Activated CD8-positive, alpha-beta T cell treated with anti-CD3 and anti-CD28 coated beads for 36 hours (primary cell): ENCODE measurements at regions not wholly inside any gene's neighbourhood (a gene's known extent, or its start where the extent isn't known, plus 50 kb on each side); places are given as distances from the start of the nearest gene placed in this dataset.

ENCODE experiments used
- ATAC-seq: fragments of 200-7000 bp; cut with Tn5 transposase; one replicate; pipeline ENCODE4 v1.10.0; 2021; ENCODE audit warnings: mild to moderate bottlenecking, moderate library complexity
- CTCF ChIA-PET: fragments of 350-600 bp; sonication (Branson Sonifier 250); formaldehyde crosslinking; loops from one replicate; lab custom pipeline; 2021; ENCODE audit warnings: antibody characterized with exemption; lab: Charles Lee
- POLR2A ChIA-PET: fragments of 350-600 bp; sonication (Branson Sonifier 250); formaldehyde crosslinking; loops from one replicate; lab custom pipeline; 2021; ENCODE audit warnings: antibody characterized with exemption; lab: Charles Lee
- DNase-seq: peaks from one replicate; pipeline ENCODE4 v3.0.0-alpha.2; 2020
- H3K27ac Mint-ChIP-seq: one replicate; pipeline ENCODE4 v1.8.0; 2021; ENCODE audit warnings: mild to moderate bottlenecking, mixed read lengths
- H3K27me3 Mint-ChIP-seq: one replicate; pipeline ENCODE4 v1.8.0; 2021; ENCODE audit warnings: mixed read lengths
- H3K36me3 Mint-ChIP-seq: one replicate; pipeline ENCODE4 v1.8.0; 2021; ENCODE audit warnings: low read depth, mixed read lengths
- H3K4me1 Mint-ChIP-seq: one replicate; pipeline ENCODE4 v1.8.0; 2021; ENCODE audit warnings: low read depth, mixed read lengths
- H3K4me3 Mint-ChIP-seq: one replicate; pipeline ENCODE4 v1.8.0; 2021; ENCODE audit warnings: mild to moderate bottlenecking, moderate library complexity, mixed read lengths
- H3K9me3 Mint-ChIP-seq: one replicate; pipeline ENCODE4 v1.8.0; 2021; ENCODE audit warnings: mixed read lengths
- intact Hi-C: fragments of 100-400 bp; cut with micrococcal nuclease; formaldehyde crosslinking; loops from one replicate; pipeline ENCODE4 v1.10.0; 2022
- TF ChIP-seq, protein P1 (sequence below): fragments of 200-600 bp; IDR thresholded peaks from one replicate; pipeline ENCODE4 v1.8.0; 2022; ENCODE audit warnings: antibody characterized with exemption, mild to moderate bottlenecking

- Mint-ChIP-seq H3K36me3 (no peaks in the 10 kb centered on the region), H3K9me3 (no peaks in the 10 kb centered on the region), H3K27ac (no peak overlapping the region), H3K4me1 (peaks cover 2% of the 10 kb centered on the region), H3K4me3 (no peak overlapping the region), H3K27me3 (peaks cover 25% of the 10 kb centered on the region)
- TF ChIP-seq, protein P1, sequence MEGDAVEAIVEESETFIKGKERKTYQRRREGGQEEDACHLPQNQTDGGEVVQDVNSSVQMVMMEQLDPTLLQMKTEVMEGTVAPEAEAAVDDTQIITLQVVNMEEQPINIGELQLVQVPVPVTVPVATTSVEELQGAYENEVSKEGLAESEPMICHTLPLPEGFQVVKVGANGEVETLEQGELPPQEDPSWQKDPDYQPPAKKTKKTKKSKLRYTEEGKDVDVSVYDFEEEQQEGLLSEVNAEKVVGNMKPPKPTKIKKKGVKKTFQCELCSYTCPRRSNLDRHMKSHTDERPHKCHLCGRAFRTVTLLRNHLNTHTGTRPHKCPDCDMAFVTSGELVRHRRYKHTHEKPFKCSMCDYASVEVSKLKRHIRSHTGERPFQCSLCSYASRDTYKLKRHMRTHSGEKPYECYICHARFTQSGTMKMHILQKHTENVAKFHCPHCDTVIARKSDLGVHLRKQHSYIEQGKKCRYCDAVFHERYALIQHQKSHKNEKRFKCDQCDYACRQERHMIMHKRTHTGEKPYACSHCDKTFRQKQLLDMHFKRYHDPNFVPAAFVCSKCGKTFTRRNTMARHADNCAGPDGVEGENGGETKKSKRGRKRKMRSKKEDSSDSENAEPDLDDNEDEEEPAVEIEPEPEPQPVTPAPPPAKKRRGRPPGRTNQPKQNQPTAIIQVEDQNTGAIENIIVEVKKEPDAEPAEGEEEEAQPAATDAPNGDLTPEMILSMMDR: no peak
- DNase-seq (no peak), ATAC-seq (no peak)
- ChIA-PET POLR2A (no interaction called here), CTCF (no interaction called here)
- intact Hi-C loops: no loop called here
These were observed 513.0 kb downstream of the GALR1 start for GRCh38 chr18:77762642-77763041.

DNA sequence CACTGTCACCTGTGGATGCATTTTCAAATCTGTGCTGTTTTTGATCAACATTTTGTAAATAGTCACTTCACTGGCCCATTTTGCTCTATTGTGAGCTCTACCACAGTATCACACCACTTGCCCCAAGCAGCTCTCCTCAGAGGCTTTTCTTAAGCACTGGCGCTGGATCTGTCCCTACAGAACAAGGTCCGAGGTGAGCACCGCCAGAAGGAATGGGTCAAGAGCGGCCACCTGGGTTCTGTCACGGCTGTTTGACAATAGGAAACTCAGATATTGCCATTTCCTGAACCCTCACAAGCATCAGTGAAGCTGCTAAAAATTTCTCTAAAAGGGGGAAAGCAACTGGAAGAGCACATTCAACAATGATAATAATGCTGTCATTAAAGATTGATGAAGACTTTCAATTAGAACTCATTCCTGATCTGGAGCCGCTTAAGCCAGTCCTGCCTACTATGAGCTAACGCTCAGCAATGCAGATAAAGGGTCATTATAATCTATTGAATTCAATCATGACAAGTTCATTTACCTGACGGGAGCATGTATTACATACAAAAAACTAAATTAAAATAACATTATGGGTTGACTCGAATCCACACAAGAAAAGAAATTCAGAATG, 514.0 kb downstream of the GALR1 start:
- TF ChIP-seq, protein P1: no peak
- CTCF ChIA-PET: no interaction called here
- no peaks in the 10 kb centered on the region for H3K36me3 Mint-ChIP-seq
- H3K9me3 Mint-ChIP-seq: no peaks in the 10 kb centered on the region
- intact Hi-C loops: no loop called here
- POLR2A ChIA-PET: no interaction called here
- peaks cover 2% of the 10 kb centered on the region for H3K4me1 Mint-ChIP-seq
- H3K27me3 Mint-ChIP-seq: peaks cover 25% of the 10 kb centered on the region
- ATAC-seq (no peak), DNase-seq (no peak)
- no peak overlapping the region for H3K27ac Mint-ChIP-seq
- H3K4me3 Mint-ChIP-seq: no peak overlapping the region

- Mint-ChIP-seq H3K27ac (no peak overlapping the region), H3K27me3 (peaks cover 21% of the 10 kb centered on the region), H3K36me3 (no peaks in the 10 kb centered on the region), H3K4me1 (peaks cover 2% of the 10 kb centered on the region), H3K4me3 (no peak overlapping the region), H3K9me3 (no peaks in the 10 kb centered on the region)
- POLR2A ChIA-PET: no interaction called here
- intact Hi-C loops: no loop called here
- CTCF ChIA-PET: no interaction called here
- DNase-seq: peak; percentile 32
- TF ChIP-seq, protein P1: peak; percentile 27
- no peak for ATAC-seq
These were observed 515.8 kb downstream of the GALR1 start for GRCh38 chr18:77765468-77765867.

GRCh38 chr18:77766421-77766820, 516.8 kb downstream of the GALR1 start:
- Mint-ChIP-seq H3K4me3 (no peak overlapping the region), H3K36me3 (no peaks in the 10 kb centered on the region), H3K4me1 (peaks cover 2% of the 10 kb centered on the region), H3K27ac (no peak overlapping the region), H3K9me3 (no peaks in the 10 kb centered on the region), H3K27me3 (peaks cover 14% of the 10 kb centered on the region)
- CTCF ChIA-PET: no interaction called here
- TF ChIP-seq, protein P1: no peak
- no peak for ATAC-seq
- intact Hi-C loops: no loop called here
- POLR2A ChIA-PET: no interaction called here
- no peak for DNase-seq

DNA sequence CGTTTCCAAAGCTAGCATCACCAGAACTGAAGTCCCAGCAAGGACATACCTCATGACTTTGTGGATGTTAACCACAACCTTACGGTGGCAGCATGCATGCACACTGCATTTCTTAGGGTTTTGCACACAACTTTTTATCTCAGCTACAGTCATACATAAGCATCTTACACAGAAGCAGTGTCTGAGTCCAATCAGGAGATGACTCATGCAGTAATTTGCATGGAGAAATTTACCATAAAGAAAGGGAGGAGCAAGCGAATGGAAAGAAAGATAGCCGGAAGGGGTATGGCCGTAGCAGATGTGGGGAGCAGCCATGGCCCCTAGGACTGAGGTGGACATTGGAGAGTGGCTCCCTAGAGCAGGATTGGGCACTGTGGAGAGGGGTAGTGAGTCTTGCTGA, 522.5 kb downstream of the GALR1 start:
- no peak for DNase-seq
- TF ChIP-seq, protein P1: no peak
- POLR2A ChIA-PET: no interaction called here
- Mint-ChIP-seq H3K4me1 (no peaks in the 10 kb centered on the region), H3K4me3 (no peak overlapping the region), H3K27ac (no peak overlapping the region), H3K9me3 (no peaks in the 10 kb centered on the region), H3K27me3 (no peaks in the 10 kb centered on the region), H3K36me3 (no peaks in the 10 kb centered on the region)
- intact Hi-C loops: no loop called here
- no peak for ATAC-seq
- CTCF ChIA-PET: no interaction called here
